Liver (tissue), 8 donors: ENCODE measurements at regions not wholly inside any gene's neighbourhood (a gene's known extent, or its start where the extent isn't known, plus 50 kb on each side); places are given as distances from the start of the nearest gene placed in this dataset.

Source experiments
- DNase-seq: peaks from one replicate; pipeline ENCODE4 v3.0.0-alpha.2; 2017; ENCODE audit warnings: low spot score
- H3K27ac ChIP-seq, 2 donors: one replicate each; pipeline ENCODE4 v1.7.0; 2013; ENCODE audit warnings: inconsistent platforms in 2 of 2, low read length in 2 of 2, control low read depth in 1 of 2, low read depth in 1 of 2, mild to moderate bottlenecking in 1 of 2
- H3K27me3 ChIP-seq, 4 donors: one replicate each; pipeline versions ENCODE4 v1.6.1 to v1.7.0; 2013; ENCODE audit warnings: low read length in 3 of 4, inconsistent platforms in 1 of 4, mild to moderate bottlenecking in 1 of 4, moderate library complexity in 1 of 4; ENCODE audit not compliant: control insufficient read depth in 4 of 4, insufficient read depth in 4 of 4
- H3K36me3 ChIP-seq, 4 donors: one replicate each; pipeline versions ENCODE4 v1.6.1 to v1.7.0; 2013; ENCODE audit warnings: low read length in 3 of 4, mild to moderate bottlenecking in 3 of 4, low read depth in 1 of 4, moderate library complexity in 1 of 4; ENCODE audit not compliant: control insufficient read depth in 4 of 4, insufficient read depth in 3 of 4
- H3K4me1 ChIP-seq, 4 donors: one replicate each; pipeline versions ENCODE4 v1.6.1 to v1.7.0; 2013; ENCODE audit warnings: low read length in 3 of 4, mild to moderate bottlenecking in 3 of 4, moderate library complexity in 1 of 4; ENCODE audit not compliant: control insufficient read depth in 4 of 4, insufficient read depth in 4 of 4
- H3K4me3 ChIP-seq, 3 donors: one replicate each; pipeline versions ENCODE4 v1.6.1 to v1.7.0; 2013; ENCODE audit warnings: low read length in 3 of 3, control low read depth in 1 of 3, low read depth in 1 of 3, mild to moderate bottlenecking in 1 of 3
- H3K9ac ChIP-seq, 2 donors: one replicate each; pipeline ENCODE4 v1.7.0; 2013; ENCODE audit warnings: low read length in 2 of 2, mild to moderate bottlenecking in 2 of 2, moderate library complexity in 2 of 2, control low read depth in 1 of 2, low read depth in 1 of 2
- H3K9me3 ChIP-seq, 4 donors: one replicate each; pipeline versions ENCODE4 v1.6.1 to v1.7.0; 2013; ENCODE audit warnings: low read length in 3 of 4; ENCODE audit not compliant: control insufficient read depth in 4 of 4
- ATF3 ChIP-seq: IDR thresholded peaks from 2 replicates; pipeline ENCODE4 v1.6.1; 2016; ENCODE audit warnings: antibody characterized with exemption
- CTCF ChIP-seq: fragments of 150-350 bp; IDR thresholded peaks from 2 replicates; pipeline ENCODE4 v1.5.1; 2017; ENCODE audit warnings: improper control_type of control experiment, low read depth, low read length; ENCODE audit not compliant: missing input control
- EGR1 ChIP-seq, 2 donors: IDR thresholded peaks; 2 replicates each; pipeline ENCODE4 v1.6.1; 2016 to 2018; ENCODE audit warnings: antibody characterized with exemption in 2 of 2, low read depth in 2 of 2
- FOXA1 ChIP-seq: IDR thresholded peaks from 2 replicates; pipeline ENCODE4 v1.6.1; 2016; ENCODE audit warnings: antibody characterized with exemption
- FOXA2 ChIP-seq: IDR thresholded peaks from 2 replicates; pipeline ENCODE4 v1.6.1; 2016; ENCODE audit warnings: antibody characterized with exemption
- GABPA ChIP-seq, 2 donors: IDR thresholded peaks in 1 of 2; conservative IDR thresholded peaks in 1 of 2; 2 replicates each; pipeline ENCODE4 v1.6.1; 2016; ENCODE audit warnings: antibody characterized with exemption in 2 of 2, mild to moderate bottlenecking in 1 of 2, moderate library complexity in 1 of 2
- HNF4A ChIP-seq, 2 donors: conservative IDR thresholded peaks; 2 replicates each; pipeline ENCODE4 v1.6.1; 2016; ENCODE audit warnings: antibody characterized with exemption in 2 of 2, mild to moderate bottlenecking in 2 of 2
- HNF4G ChIP-seq: IDR thresholded peaks from 2 replicates; pipeline ENCODE4 v1.6.1; 2016; ENCODE audit warnings: antibody characterized with exemption
- JUND ChIP-seq, 2 donors: IDR thresholded peaks; 2 replicates each; pipeline ENCODE4 v1.6.1; 2016; ENCODE audit warnings: antibody characterized with exemption in 2 of 2
- NR2F2 ChIP-seq: IDR thresholded peaks from 2 replicates; pipeline ENCODE4 v1.6.1; 2016; ENCODE audit warnings: antibody characterized with exemption
- RAD21 ChIP-seq, 2 donors: IDR thresholded peaks; 2 replicates each; pipeline ENCODE4 v1.6.1; 2016; ENCODE audit warnings: antibody characterized with exemption in 2 of 2, mild to moderate bottlenecking in 2 of 2
- REST ChIP-seq: IDR thresholded peaks from 2 replicates; pipeline ENCODE4 v1.6.1; 2016; ENCODE audit warnings: antibody characterized with exemption, mild to moderate bottlenecking
- RXRA ChIP-seq, 2 donors: IDR thresholded peaks; 2 replicates each; pipeline ENCODE4 v1.6.1; 2017 to 2018; ENCODE audit warnings: antibody characterized with exemption in 2 of 2, mild to moderate bottlenecking in 1 of 2
- SP1 ChIP-seq: IDR thresholded peaks from 2 replicates; pipeline ENCODE4 v1.6.1; 2018; ENCODE audit warnings: antibody characterized with exemption, mild to moderate bottlenecking
- TAF1 ChIP-seq: conservative IDR thresholded peaks from 2 replicates; pipeline ENCODE4 v1.6.1; 2016; ENCODE audit warnings: antibody characterized with exemption, mild to moderate bottlenecking
- YY1 ChIP-seq: IDR thresholded peaks from 2 replicates; pipeline ENCODE4 v1.6.1; 2016; ENCODE audit warnings: antibody characterized with exemption, mild to moderate bottlenecking
- ZBTB33 ChIP-seq: IDR thresholded peaks from 2 replicates; pipeline ENCODE4 v1.6.1; 2016; ENCODE audit warnings: antibody characterized with exemption
- WGBS: extraction: QIAGEN DNeasy Blood & Tissue Kit; methylation state at CpG from one replicate; pipeline ENCODE4 v1.1.7; 2013; 5-methylcytosine and 5-hydroxymethylcytosine counted together
- TF ChIP-seq, protein P1 (sequence below): IDR thresholded peaks from 2 replicates; pipeline ENCODE4 v1.6.1; 2016; ENCODE audit warnings: antibody characterized with exemption
- donor health status: healthy.
- donor health status: healthy.
- donor health status: healthy.
- donor health status: healthy.
- donor health status: healthy.

GRCh38 chr3:104368760-104369159 lies 997.9 kb upstream of the ALCAM start:
- Histone ChIP-seq H3K4me3 (no peak overlapping the region), H3K4me1 (no peaks in the 10 kb centered on the region), H3K36me3 (no peaks in the 10 kb centered on the region), H3K9ac (no peak overlapping the region), H3K9me3 (no peaks in the 10 kb centered on the region), H3K27ac (no peak overlapping the region), H3K27me3 (no peaks in the 10 kb centered on the region)
- DNase-seq = no peak
- TF ChIP-seq GABPA (IDR thresholded peaks at IDR 0.05 in 1 of 2, conservative IDR thresholded peaks at IDR 0.05 in 1 of 2) = no peak
- no peak for TF ChIP-seq HNF4A (conservative IDR thresholded peaks at IDR 0.05)
- TF ChIP-seq, protein P1, sequence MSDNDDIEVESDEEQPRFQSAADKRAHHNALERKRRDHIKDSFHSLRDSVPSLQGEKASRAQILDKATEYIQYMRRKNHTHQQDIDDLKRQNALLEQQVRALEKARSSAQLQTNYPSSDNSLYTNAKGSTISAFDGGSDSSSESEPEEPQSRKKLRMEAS = no peak
- no peak for TF ChIP-seq JUND (IDR thresholded peaks at IDR 0.05)
- TF ChIP-seq RAD21 (IDR thresholded peaks at IDR 0.05) = no peak
- no peak for TF ChIP-seq NR2F2
- TF ChIP-seq REST = no peak
- no peak for TF ChIP-seq FOXA2
- no peak for TF ChIP-seq YY1
- TF ChIP-seq HNF4G = no peak
- no peak for TF ChIP-seq ZBTB33
- TF ChIP-seq EGR1 (IDR thresholded peaks at IDR 0.05; ENCODE audit: low read depth in 2 of 2) = no peak
- TF ChIP-seq TAF1 = no peak
- no peak for TF ChIP-seq ATF3
- TF ChIP-seq FOXA1 = no peak
- TF ChIP-seq SP1 = no peak
- TF ChIP-seq CTCF = no peak
- TF ChIP-seq RXRA (IDR thresholded peaks at IDR 0.05) = no peak

GRCh38 chr3:104385421-104385820 lies 981.3 kb upstream of the ALCAM start:
- no peak for DNase-seq
- Histone ChIP-seq H3K27me3 (no peaks in the 10 kb centered on the region), H3K4me3 (no peak overlapping the region), H3K36me3 (no peaks in the 10 kb centered on the region), H3K4me1 (no peaks in the 10 kb centered on the region), H3K9me3 (no peaks in the 10 kb centered on the region), H3K9ac (no peak overlapping the region), H3K27ac (no peak overlapping the region)
- TF ChIP-seq FOXA1 (no peak), RXRA (IDR thresholded peaks at IDR 0.05) (no peak), YY1 (no peak), HNF4A (conservative IDR thresholded peaks at IDR 0.05) (no peak), TAF1 (no peak), FOXA2 (no peak), RAD21 (IDR thresholded peaks at IDR 0.05) (no peak), GABPA (IDR thresholded peaks at IDR 0.05 in 1 of 2, conservative IDR thresholded peaks at IDR 0.05 in 1 of 2) (no peak), ATF3 (no peak), NR2F2 (no peak)
- TF ChIP-seq, protein P1 = no peak
- 64% methylated on average over 3 of the region's 3 CpGs for WGBS
